ENCODE measurements at regions not wholly inside any gene's neighbourhood (a gene's known extent, or its start where the extent isn't known, plus 50 kb on each side); places are given as distances from the start of the nearest gene placed in this dataset.

DNA sequence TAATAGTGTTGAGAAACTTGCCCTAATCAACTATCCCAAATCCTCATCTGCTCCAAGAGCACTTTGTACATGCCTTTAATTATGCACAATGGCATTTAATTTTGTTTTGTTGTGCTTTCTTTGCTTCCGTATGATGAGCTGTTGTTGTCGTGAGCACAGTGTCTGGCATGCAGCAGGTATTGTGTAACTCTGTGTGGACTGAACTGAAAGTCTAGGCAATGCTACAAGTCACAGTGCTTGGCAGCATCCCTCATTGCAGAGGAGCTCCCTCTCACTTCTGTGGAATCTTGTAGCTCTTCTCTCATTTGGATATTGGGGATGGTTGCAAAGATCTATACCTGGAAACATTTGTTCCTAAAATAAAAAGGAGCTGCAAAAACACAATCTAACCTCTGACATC, 502.2 kb upstream of the CA10 start:
- TF ChIP-seq RARB (CRISPR knock-in tag; IDR thresholded peaks at IDR 0.05), result no peak
- TF ChIP-seq REST (IDR thresholded peaks at IDR 0.05), result no peak
- TF ChIP-seq TP53 (CRISPR knock-in tag; IDR thresholded peaks at IDR 0.05), result no peak
- TF ChIP-seq POLR2A (IDR thresholded peaks at IDR 0.05; ENCODE audit: low read length), result no peak
- TF ChIP-seq, protein P1, sequence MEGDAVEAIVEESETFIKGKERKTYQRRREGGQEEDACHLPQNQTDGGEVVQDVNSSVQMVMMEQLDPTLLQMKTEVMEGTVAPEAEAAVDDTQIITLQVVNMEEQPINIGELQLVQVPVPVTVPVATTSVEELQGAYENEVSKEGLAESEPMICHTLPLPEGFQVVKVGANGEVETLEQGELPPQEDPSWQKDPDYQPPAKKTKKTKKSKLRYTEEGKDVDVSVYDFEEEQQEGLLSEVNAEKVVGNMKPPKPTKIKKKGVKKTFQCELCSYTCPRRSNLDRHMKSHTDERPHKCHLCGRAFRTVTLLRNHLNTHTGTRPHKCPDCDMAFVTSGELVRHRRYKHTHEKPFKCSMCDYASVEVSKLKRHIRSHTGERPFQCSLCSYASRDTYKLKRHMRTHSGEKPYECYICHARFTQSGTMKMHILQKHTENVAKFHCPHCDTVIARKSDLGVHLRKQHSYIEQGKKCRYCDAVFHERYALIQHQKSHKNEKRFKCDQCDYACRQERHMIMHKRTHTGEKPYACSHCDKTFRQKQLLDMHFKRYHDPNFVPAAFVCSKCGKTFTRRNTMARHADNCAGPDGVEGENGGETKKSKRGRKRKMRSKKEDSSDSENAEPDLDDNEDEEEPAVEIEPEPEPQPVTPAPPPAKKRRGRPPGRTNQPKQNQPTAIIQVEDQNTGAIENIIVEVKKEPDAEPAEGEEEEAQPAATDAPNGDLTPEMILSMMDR (IDR thresholded peaks at IDR 0.05), result no peak
- no peak for TF ChIP-seq BHLHE40 (IDR thresholded peaks at IDR 0.05; ENCODE audit: low read depth, low read length)
- TF ChIP-seq, protein P2, sequence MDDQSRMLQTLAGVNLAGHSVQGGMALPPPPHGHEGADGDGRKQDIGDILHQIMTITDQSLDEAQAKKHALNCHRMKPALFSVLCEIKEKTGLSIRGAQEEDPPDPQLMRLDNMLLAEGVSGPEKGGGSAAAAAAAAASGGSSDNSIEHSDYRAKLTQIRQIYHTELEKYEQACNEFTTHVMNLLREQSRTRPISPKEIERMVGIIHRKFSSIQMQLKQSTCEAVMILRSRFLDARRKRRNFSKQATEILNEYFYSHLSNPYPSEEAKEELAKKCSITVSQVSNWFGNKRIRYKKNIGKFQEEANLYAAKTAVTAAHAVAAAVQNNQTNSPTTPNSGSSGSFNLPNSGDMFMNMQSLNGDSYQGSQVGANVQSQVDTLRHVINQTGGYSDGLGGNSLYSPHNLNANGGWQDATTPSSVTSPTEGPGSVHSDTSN (IDR thresholded peaks at IDR 0.05), result no peak
- no peak for TF ChIP-seq SMC3 (IDR thresholded peaks at IDR 0.05)
- TF ChIP-seq JUN (IDR thresholded peaks at IDR 0.05), result no peak

Measured in A549 (cell line).